ENCODE measurements at regions not wholly inside any gene's neighbourhood (a gene's known extent, or its start where the extent isn't known, plus 50 kb on each side); places are given as distances from the start of the nearest gene placed in this dataset.
A peak's percentile ranks its signal among the peaks of the same experiment; 100 is the strongest.

DNA sequence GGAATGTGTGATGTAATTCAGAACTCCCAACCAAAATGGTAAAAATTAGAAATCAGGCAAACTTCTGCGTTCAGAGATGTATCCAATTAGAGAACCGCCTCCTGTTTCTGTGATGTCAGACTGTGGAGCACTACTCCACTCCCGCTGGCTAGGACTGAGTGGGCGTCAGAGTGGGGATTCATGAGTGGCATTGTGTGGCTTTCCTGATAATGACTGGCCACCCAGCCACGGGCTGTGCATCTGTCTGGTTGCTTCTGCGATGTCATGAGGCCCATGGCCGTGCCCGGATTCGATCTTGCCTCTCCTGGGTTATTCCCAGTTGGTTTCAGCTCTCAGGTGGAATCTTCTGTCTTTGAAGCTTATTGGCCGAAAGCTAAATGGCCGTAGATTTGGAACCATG lies 87.1 kb upstream of the KCNA1 start:
- intact Hi-C loops (cut with micrococcal nuclease; ENCODE audit: unreplicated experiment), result no loop called here
- Histone ChIP-seq H3K9me3 (ENCODE audit: low read depth, low read length, poor library complexity, severe bottlenecking) (no peaks in the 10 kb centered on the region), H3K4me3 (ENCODE audit: low read depth, low read length, poor library complexity, severe bottlenecking) (no peak overlapping the region), H3K27me3 (replicated peaks; ENCODE audit: insufficient read depth, low read depth, low read length, poor library complexity) (peaks cover 77% of the 10 kb centered on the region), H3K27ac (ENCODE audit: low read depth, low read length, poor library complexity, severe bottlenecking) (no peak overlapping the region), H3K4me1 (ENCODE audit: insufficient read depth, low read length, poor library complexity, severe bottlenecking) (no peaks in the 10 kb centered on the region), H3K36me3 (ENCODE audit: insufficient read depth, low read length, poor library complexity, severe bottlenecking) (no peaks in the 10 kb centered on the region)
- ChIA-PET CTCF (no interaction called here), POLR2A (ENCODE audit: low non-redundant PET) (no interaction called here)
- DNase-seq (ENCODE audit: low spot score), result no peak
- no TSS peak for BruUV-seq (replicated peaks)
- TF ChIP-seq, protein P1, sequence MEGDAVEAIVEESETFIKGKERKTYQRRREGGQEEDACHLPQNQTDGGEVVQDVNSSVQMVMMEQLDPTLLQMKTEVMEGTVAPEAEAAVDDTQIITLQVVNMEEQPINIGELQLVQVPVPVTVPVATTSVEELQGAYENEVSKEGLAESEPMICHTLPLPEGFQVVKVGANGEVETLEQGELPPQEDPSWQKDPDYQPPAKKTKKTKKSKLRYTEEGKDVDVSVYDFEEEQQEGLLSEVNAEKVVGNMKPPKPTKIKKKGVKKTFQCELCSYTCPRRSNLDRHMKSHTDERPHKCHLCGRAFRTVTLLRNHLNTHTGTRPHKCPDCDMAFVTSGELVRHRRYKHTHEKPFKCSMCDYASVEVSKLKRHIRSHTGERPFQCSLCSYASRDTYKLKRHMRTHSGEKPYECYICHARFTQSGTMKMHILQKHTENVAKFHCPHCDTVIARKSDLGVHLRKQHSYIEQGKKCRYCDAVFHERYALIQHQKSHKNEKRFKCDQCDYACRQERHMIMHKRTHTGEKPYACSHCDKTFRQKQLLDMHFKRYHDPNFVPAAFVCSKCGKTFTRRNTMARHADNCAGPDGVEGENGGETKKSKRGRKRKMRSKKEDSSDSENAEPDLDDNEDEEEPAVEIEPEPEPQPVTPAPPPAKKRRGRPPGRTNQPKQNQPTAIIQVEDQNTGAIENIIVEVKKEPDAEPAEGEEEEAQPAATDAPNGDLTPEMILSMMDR (conservative IDR thresholded peaks at IDR 0.05; ENCODE audit: low read depth, low read length), result no peak
- TF ChIP-seq EZH2 (IDR thresholded peaks at IDR 0.05; ENCODE audit: borderline replicate concordance, low read depth, low read length, poor library complexity, severe bottlenecking), result no peak

DNA sequence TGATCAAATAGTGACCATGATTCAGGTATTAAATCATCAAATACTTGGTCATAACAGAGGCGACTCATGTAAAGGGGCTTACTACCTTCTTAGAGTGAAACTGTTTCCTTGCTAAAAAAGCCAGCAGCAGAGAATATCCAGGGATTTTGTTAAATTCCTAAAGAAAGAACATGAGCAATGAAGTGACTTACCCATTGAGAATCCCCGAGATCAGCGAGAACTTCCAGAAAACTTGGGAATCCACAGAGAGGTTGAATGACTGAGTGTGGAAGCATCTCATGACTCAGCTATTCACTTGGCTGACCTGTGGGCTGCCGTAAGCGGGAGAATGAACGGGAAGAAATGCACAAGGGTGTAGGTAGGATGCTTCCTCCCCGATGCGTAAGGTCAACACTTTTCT lies 85.3 kb upstream of the KCNA1 start:
- Histone ChIP-seq H3K36me3 (ENCODE audit: insufficient read depth, low read length, poor library complexity, severe bottlenecking) (no peaks in the 10 kb centered on the region), H3K27ac (ENCODE audit: low read depth, low read length, poor library complexity, severe bottlenecking) (no peak overlapping the region), H3K27me3 (replicated peaks; ENCODE audit: insufficient read depth, low read depth, low read length, poor library complexity) (peaks cover 77% of the 10 kb centered on the region), H3K9me3 (ENCODE audit: low read depth, low read length, poor library complexity, severe bottlenecking) (no peaks in the 10 kb centered on the region), H3K4me1 (ENCODE audit: insufficient read depth, low read length, poor library complexity, severe bottlenecking) (no peaks in the 10 kb centered on the region), H3K4me3 (ENCODE audit: low read depth, low read length, poor library complexity, severe bottlenecking) (no peak overlapping the region)
- no peak for DNase-seq (ENCODE audit: low spot score)
- BruUV-seq (replicated peaks), result no TSS peak
- intact Hi-C loops (cut with micrococcal nuclease; ENCODE audit: unreplicated experiment), result no loop called here
- POLR2A ChIA-PET (ENCODE audit: low non-redundant PET), result no interaction called here
- CTCF ChIA-PET, result no interaction called here
- TF ChIP-seq EZH2 (IDR thresholded peaks at IDR 0.05; ENCODE audit: borderline replicate concordance, low read depth, low read length, poor library complexity, severe bottlenecking), result no peak

DNA sequence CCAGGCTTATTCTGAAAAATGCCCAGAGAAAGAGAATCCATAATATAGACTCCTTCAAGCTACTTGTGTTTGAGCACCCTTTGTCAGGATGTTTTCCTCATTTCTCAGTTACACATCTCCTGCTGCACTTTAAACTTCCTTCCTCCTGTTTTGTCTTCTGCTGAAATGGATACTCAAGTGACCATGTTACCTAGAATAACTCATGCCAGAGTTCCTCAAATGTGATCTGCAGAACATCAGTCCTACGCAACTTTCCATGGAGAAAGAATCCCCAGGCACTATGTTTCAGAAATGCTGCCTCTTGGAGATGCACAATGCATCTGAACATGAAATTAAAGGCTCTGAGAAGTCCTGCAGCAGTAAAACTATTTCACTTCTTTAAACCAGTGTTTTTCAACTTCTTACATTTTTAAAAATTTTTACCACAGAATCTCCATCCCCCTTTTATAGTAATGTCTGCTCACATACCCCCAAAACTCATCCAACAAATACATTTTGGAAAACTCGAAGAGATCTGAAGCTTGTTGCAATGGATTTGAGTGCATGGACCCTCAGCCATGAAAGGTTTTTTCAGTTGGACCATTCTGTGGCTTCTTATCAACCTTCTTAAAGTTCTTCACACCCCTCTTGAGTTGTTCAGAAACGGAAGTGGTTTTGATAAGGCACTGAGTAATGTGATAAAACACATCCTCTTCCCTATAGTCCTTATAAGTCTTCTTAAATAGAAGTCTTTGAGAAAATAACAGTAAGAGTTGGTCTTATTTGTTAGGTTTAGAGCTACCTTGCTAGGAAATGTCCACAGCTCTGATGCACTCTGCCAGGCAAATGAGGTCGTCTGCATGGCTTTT lies 84.5 kb upstream of the KCNA1 start:
- no peak for DNase-seq (ENCODE audit: low spot score)
- POLR2A ChIA-PET (ENCODE audit: low non-redundant PET), result no interaction called here
- Histone ChIP-seq H3K9me3 (ENCODE audit: low read depth, low read length, poor library complexity, severe bottlenecking) (no peaks in the 10 kb centered on the region), H3K4me3 (ENCODE audit: low read depth, low read length, poor library complexity, severe bottlenecking) (no peak overlapping the region), H3K4me1 (ENCODE audit: insufficient read depth, low read length, poor library complexity, severe bottlenecking) (no peaks in the 10 kb centered on the region), H3K36me3 (ENCODE audit: insufficient read depth, low read length, poor library complexity, severe bottlenecking) (no peaks in the 10 kb centered on the region), H3K27me3 (replicated peaks; ENCODE audit: insufficient read depth, low read depth, low read length, poor library complexity) (peaks cover 79% of the 10 kb centered on the region), H3K27ac (ENCODE audit: low read depth, low read length, poor library complexity, severe bottlenecking) (no peak overlapping the region)
- CTCF ChIA-PET, result no interaction called here
- BruUV-seq (replicated peaks), result no TSS peak
- no peak for TF ChIP-seq EZH2 (IDR thresholded peaks at IDR 0.05; ENCODE audit: borderline replicate concordance, low read depth, low read length, poor library complexity, severe bottlenecking)
- TF ChIP-seq, protein P1 (conservative IDR thresholded peaks at IDR 0.05; ENCODE audit: low read depth, low read length), result no peak
- intact Hi-C loops (cut with micrococcal nuclease; ENCODE audit: unreplicated experiment), result no loop called here

DNA sequence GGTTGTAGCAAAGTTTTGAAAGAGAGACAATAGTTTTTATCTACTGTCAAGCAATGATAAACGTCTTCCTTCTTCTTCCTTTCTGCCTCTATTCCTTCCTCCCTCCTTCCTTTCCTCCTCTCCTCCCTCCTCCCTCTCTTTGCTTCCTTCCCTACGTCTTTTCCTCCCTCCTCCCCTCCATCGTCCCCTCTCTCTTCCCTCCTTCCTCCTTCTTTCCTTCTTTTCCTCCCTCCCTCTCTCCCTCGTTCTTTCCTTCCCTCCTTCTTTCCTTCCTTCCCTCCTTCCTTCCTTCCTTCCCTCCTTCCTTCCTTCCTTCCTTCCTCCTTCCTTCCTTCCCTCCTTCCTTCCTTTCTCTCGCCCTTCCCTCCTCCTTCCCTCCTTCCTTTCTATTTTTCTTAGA lies 82.8 kb upstream of the KCNA1 start:
- Histone ChIP-seq H3K27ac (ENCODE audit: low read depth, low read length, poor library complexity, severe bottlenecking) (no peak overlapping the region), H3K9me3 (ENCODE audit: low read depth, low read length, poor library complexity, severe bottlenecking) (no peaks in the 10 kb centered on the region), H3K4me3 (ENCODE audit: low read depth, low read length, poor library complexity, severe bottlenecking) (no peak overlapping the region), H3K27me3 (replicated peaks; ENCODE audit: insufficient read depth, low read depth, low read length, poor library complexity) (peaks cover 87% of the 10 kb centered on the region), H3K36me3 (ENCODE audit: insufficient read depth, low read length, poor library complexity, severe bottlenecking) (no peaks in the 10 kb centered on the region), H3K4me1 (ENCODE audit: insufficient read depth, low read length, poor library complexity, severe bottlenecking) (no peaks in the 10 kb centered on the region)
- no peak for DNase-seq (ENCODE audit: low spot score)
- intact Hi-C loops (cut with micrococcal nuclease; ENCODE audit: unreplicated experiment), result no loop called here
- CTCF ChIA-PET, result no interaction called here
- POLR2A ChIA-PET (ENCODE audit: low non-redundant PET), result no interaction called here
- BruUV-seq (replicated peaks), result no TSS peak
- TF ChIP-seq, protein P1 (conservative IDR thresholded peaks at IDR 0.05; ENCODE audit: low read depth, low read length), result no peak
- TF ChIP-seq EZH2 (IDR thresholded peaks at IDR 0.05; ENCODE audit: borderline replicate concordance, low read depth, low read length, poor library complexity, severe bottlenecking), result peak; percentile 16

Data from A673 (cell line).